CMK (cell line): ENCODE measurements at regions not wholly inside any gene's neighbourhood (a gene's known extent, or its start where the extent isn't known, plus 50 kb on each side); places are given as distances from the start of the nearest gene placed in this dataset.
"Not testable (repeated sequence)": the region's sequence is repeated elsewhere in the genome, so short reads cannot be mapped to it uniquely, and the experiment has no call there.

ENCODE experiments used
- DNase-seq: peaks from one replicate; pipeline ENCODE4 v3.0.0-alpha.2; 2010; ENCODE audit warnings: low read depth

- DNase-seq: no peak
Measured at GRCh38 chr7:148472406-148472805, 118.2 kb upstream of the C7orf33 start.

GRCh38 chr7:148473703-148474480, 116.7 kb upstream of the C7orf33 start:
- DNase-seq: no peak

- DNase-seq: no peak
Measured at GRCh38 chr7:148474481-148475025, 116.0 kb upstream of the C7orf33 start.

GRCh38 chr7:148478551-148478950, 112.0 kb upstream of the C7orf33 start:
- no peak for DNase-seq

- DNase-seq: no peak
Measured at GRCh38 chr7:148480479-148481146, 110.0 kb upstream of the C7orf33 start.

GRCh38 chr7:148481147-148481526, 109.4 kb upstream of the C7orf33 start:
- no peak for DNase-seq

- DNase-seq: no peak
Measured at GRCh38 chr7:148481971-148482626, 108.5 kb upstream of the C7orf33 start.

GRCh38 chr7:148483515-148484308, 106.9 kb upstream of the C7orf33 start:
- no peak for DNase-seq

GRCh38 chr7:148484486-148484885, 106.1 kb upstream of the C7orf33 start:
- no peak for DNase-seq

GRCh38 chr7:148485618-148486017, 104.9 kb upstream of the C7orf33 start:
- DNase-seq: no peak

GRCh38 chr7:148486937-148487336, 103.6 kb upstream of the C7orf33 start:
- DNase-seq: no peak

GRCh38 chr7:148487912-148488311, 102.7 kb upstream of the C7orf33 start:
- DNase-seq: no peak

- no peak for DNase-seq
Measured at GRCh38 chr7:148489678-148490077, 100.9 kb upstream of the C7orf33 start.

- DNase-seq: no peak
Measured at GRCh38 chr7:148492157-148492860, 98.3 kb upstream of the C7orf33 start.

GRCh38 chr7:148495605-148496004, 95.0 kb upstream of the C7orf33 start:
- no peak for DNase-seq

- DNase-seq: no peak
Measured at GRCh38 chr7:148500978-148501377, 89.6 kb upstream of the C7orf33 start.

- no peak for DNase-seq
Measured at GRCh38 chr7:148503900-148504487, 86.6 kb upstream of the C7orf33 start.

GRCh38 chr7:148505645-148506375, 84.8 kb upstream of the C7orf33 start:
- DNase-seq: no peak

- DNase-seq: not testable (repeated sequence)
Measured at GRCh38 chr7:148507064-148507573, 83.4 kb upstream of the C7orf33 start.

- no peak for DNase-seq
Measured at GRCh38 chr7:148507787-148508186, 82.8 kb upstream of the C7orf33 start.
